Epithelial cell of esophagus (primary cell): ENCODE measurements at regions not wholly inside any gene's neighbourhood (a gene's known extent, or its start where the extent isn't known, plus 50 kb on each side); places are given as distances from the start of the nearest gene placed in this dataset.

Source experiments
- DNase-seq: peaks from one replicate; pipeline ENCODE4 v3.0.0; 2010; ENCODE audit warnings: low read depth
- H3K4me3 ChIP-seq: 2 replicates; pipeline ENCODE4 v1.5.1; 2011; ENCODE audit warnings: mild to moderate bottlenecking, low read length, control low read depth
- CTCF ChIP-seq: IDR thresholded peaks from 2 replicates; pipeline ENCODE4 v1.5.1; 2011; ENCODE audit warnings: low read depth, mild to moderate bottlenecking, low read length, control low read depth, inconsistent platforms; ENCODE audit not compliant: insufficient read depth; ENCODE audit errors: missing control alignments

GRCh38 chr3:81270603-81271379, 490.7 kb downstream of the GBE1 start:
- TF ChIP-seq CTCF: no peak
- H3K4me3 ChIP-seq: no peak overlapping the region
- no peak for DNase-seq

- no peak for TF ChIP-seq CTCF
- no peak overlapping the region for H3K4me3 ChIP-seq
- no peak for DNase-seq
Measured at GRCh38 chr3:81268526-81268925, 492.9 kb downstream of the GBE1 start.

DNA sequence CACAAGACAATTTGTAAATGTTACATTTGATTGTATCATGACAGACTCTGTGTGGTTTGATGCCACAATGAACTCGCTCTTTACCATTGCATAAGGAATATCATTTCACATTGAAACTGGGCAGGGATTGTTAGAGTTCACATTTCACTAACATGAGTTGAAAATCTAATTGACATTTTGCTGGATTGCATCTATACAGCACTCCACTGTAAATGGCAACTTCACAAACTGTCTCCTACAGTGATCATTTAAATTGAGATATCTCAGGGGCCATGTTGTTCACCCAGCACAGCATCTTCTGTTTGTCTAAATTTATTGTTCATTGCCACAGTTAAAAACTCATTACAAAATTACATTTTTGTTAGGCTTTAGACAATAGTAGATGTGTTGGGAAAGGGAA, 499.4 kb downstream of the GBE1 start:
- TF ChIP-seq CTCF: no peak
- no peak overlapping the region for H3K4me3 ChIP-seq
- no peak for DNase-seq

DNA sequence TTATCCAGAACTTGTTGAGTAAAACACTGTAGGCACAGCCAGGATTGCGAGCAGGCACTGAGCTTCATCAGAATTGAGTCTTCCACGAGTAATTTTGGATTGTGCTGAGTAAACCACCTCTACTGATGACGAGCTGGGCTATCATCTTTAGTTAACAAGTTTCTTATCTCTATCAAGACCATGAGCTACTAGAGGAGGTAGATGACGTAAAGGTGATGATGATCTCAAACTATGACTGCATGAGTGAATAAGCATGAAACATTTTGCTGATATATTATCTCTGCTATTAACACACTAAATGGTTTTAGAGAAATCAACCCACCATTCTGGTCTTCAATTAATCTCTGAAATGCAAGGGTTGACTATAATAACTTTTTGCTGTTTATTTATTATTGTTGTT, 506.0 kb downstream of the GBE1 start:
- H3K4me3 ChIP-seq: no peak overlapping the region
- no peak for DNase-seq
- no peak for TF ChIP-seq CTCF

DNA sequence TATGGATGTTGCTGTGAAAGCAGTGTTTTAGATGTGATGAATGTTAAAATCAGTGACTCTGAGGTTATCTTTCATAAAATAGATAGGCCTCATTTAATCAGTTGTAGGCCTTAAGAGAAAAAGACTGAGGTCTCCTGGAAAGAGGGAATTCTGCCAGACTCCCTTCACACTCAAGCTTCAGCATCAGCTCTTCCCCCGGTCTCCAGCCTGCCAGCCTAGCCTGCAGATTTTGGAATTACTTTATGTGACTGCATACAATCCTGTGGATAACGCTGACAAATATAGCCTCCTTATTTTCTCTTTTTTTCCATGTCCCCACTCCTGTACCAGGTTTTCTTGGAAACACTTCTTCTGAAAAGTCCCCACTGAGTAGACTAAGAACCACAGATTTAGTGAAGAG, 510.3 kb downstream of the GBE1 start:
- DNase-seq: no peak
- TF ChIP-seq CTCF: no peak
- H3K4me3 ChIP-seq: no peak overlapping the region

- peak; percentile 83 for DNase-seq
- H3K4me3 ChIP-seq: no peak overlapping the region
- TF ChIP-seq CTCF: no peak
Measured at GRCh38 chr3:81249540-81250029, 511.9 kb downstream of the GBE1 start.

DNA sequence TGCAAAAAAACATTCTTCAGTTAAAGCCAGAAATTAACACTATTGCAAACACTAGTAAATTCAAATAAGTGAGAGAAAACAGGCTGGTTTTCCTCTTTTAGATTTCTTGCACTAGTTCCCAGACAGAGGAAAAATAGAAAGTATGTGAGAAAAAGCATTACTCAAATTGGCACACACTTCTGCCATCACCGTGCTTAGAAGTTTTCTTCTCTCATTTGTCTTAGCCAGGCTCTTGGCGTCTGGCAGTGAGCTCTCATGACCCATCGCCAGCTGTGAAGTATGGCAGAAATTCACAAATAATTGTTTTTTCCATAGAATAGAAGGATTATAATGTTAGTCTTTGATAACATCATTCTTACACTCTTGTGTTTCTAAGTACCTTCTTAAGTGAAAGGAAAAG, 515.9 kb downstream of the GBE1 start:
- H3K4me3 ChIP-seq: no peak overlapping the region
- no peak for DNase-seq
- TF ChIP-seq CTCF: no peak
